ENCODE measurements at regions not wholly inside any gene's neighbourhood (a gene's known extent, or its start where the extent isn't known, plus 50 kb on each side); places are given as distances from the start of the nearest gene placed in this dataset.

- H3K4me2 ChIP-seq (ENCODE audit: insufficient read depth, low read length, poor library complexity, severe bottlenecking) = no peak overlapping the region
- H3K9ac ChIP-seq (ENCODE audit: low read depth, low read length, poor library complexity) = no peak overlapping the region
- H3K27me3 ChIP-seq (ENCODE audit: control insufficient read depth in 3 of 3, insufficient read depth in 3 of 3, low read depth in 1 of 3, low read length in 3 of 3) = no peaks in the 10 kb centered on the region
- peaks cover 0 to 2% of the 10 kb centered on the region in 2 donors for H3K4me1 ChIP-seq (ENCODE audit: control insufficient read depth in 2 of 2, insufficient read depth in 1 of 2, low read depth in 1 of 2, low read length in 2 of 2)
- H3K36me3 ChIP-seq (replicated peaks in 1 of 2; ENCODE audit: control insufficient read depth in 2 of 2, insufficient read depth in 2 of 2, low read length in 2 of 2) = no peaks in the 10 kb centered on the region
- H2AK5ac ChIP-seq (ENCODE audit: low read depth, low read length) = no peak overlapping the region
- no peak overlapping the region for H3K27ac ChIP-seq (replicated peaks; ENCODE audit: low read length)
- DNase-seq (ENCODE audit: low spot score) = no peak
- H2AFZ ChIP-seq (ENCODE audit: low read length) = no peak overlapping the region
- no peak overlapping the region for H2BK15ac ChIP-seq (ENCODE audit: low read length)
- H2BK5ac ChIP-seq (ENCODE audit: low read length) = no peak overlapping the region
- no peak overlapping the region for H2BK12ac ChIP-seq (ENCODE audit: low read length)
- H3K14ac ChIP-seq (ENCODE audit: low read length) = no peak overlapping the region
- no CpG with 5 or more reads among the region's 1 CpG for WGBS, 2 donors (ENCODE audit: extremely low coverage in 2 of 2, insufficient read length in 2 of 2, insufficient replicate concordance in 1 of 2)
- no peak overlapping the region for H3K4me3 ChIP-seq (ENCODE audit: low read length in 2 of 2)
- no peak overlapping the region for H3K4ac ChIP-seq (ENCODE audit: low read length)
- no peaks in the 10 kb centered on the region for H3K79me1 ChIP-seq (ENCODE audit: low read depth, low read length)
- no peak overlapping the region for H4K91ac ChIP-seq (ENCODE audit: low read depth, low read length, poor library complexity)
- H2BK120ac ChIP-seq (ENCODE audit: low read depth, low read length) = no peak overlapping the region
- H3K9me3 ChIP-seq (replicated peaks in 1 of 2; ENCODE audit: control insufficient read depth in 2 of 2, insufficient read depth in 1 of 2, low read depth in 1 of 2, low read length in 2 of 2) = no peaks in the 10 kb centered on the region
- H3K18ac ChIP-seq (ENCODE audit: low read length) = no peak overlapping the region
- H3K23ac ChIP-seq (ENCODE audit: low read depth, low read length, poor library complexity) = no peak overlapping the region
- no peak overlapping the region for H4K8ac ChIP-seq (ENCODE audit: low read depth, low read length)
These were observed 257.5 kb upstream of the REG3G start for GRCh38 chr2:78768016-78768415.

GRCh38 chr2:78775291-78775690 lies 250.2 kb upstream of the REG3G start:
- Histone ChIP-seq H3K9ac (ENCODE audit: low read depth, low read length, poor library complexity) (no peak overlapping the region), H3K4me3 (ENCODE audit: low read length in 2 of 2) (no peak overlapping the region), H3K4me2 (ENCODE audit: insufficient read depth, low read length, poor library complexity, severe bottlenecking) (no peak overlapping the region), H2AK5ac (ENCODE audit: low read depth, low read length) (no peak overlapping the region), H3K9me3 (replicated peaks in 1 of 2; ENCODE audit: control insufficient read depth in 2 of 2, insufficient read depth in 1 of 2, low read depth in 1 of 2, low read length in 2 of 2) (peaks cover 0 to 2% of the 10 kb centered on the region in 2 donors), H3K36me3 (replicated peaks in 1 of 2; ENCODE audit: control insufficient read depth in 2 of 2, insufficient read depth in 2 of 2, low read length in 2 of 2) (no peaks in the 10 kb centered on the region), H2BK15ac (ENCODE audit: low read length) (no peak overlapping the region), H2BK12ac (ENCODE audit: low read length) (no peak overlapping the region), H3K23ac (ENCODE audit: low read depth, low read length, poor library complexity) (no peak overlapping the region), H3K4me1 (ENCODE audit: control insufficient read depth in 2 of 2, insufficient read depth in 1 of 2, low read depth in 1 of 2, low read length in 2 of 2) (no peaks in the 10 kb centered on the region), H3K14ac (ENCODE audit: low read length) (no peak overlapping the region), H3K27ac (replicated peaks; ENCODE audit: low read length) (no peak overlapping the region), H3K27me3 (ENCODE audit: control insufficient read depth in 3 of 3, insufficient read depth in 3 of 3, low read depth in 1 of 3, low read length in 3 of 3) (no peaks in the 10 kb centered on the region), H3K4ac (ENCODE audit: low read length) (no peak overlapping the region), H3K79me1 (ENCODE audit: low read depth, low read length) (no peaks in the 10 kb centered on the region), H2BK5ac (ENCODE audit: low read length) (no peak overlapping the region), H3K18ac (ENCODE audit: low read length) (no peak overlapping the region), H4K8ac (ENCODE audit: low read depth, low read length) (no peak overlapping the region), H2BK120ac (ENCODE audit: low read depth, low read length) (no peak overlapping the region), H2AFZ (ENCODE audit: low read length) (no peak overlapping the region), H4K91ac (ENCODE audit: low read depth, low read length, poor library complexity) (no peak overlapping the region)
- DNase-seq (ENCODE audit: low spot score) = no peak
- no CpG with 5 or more reads among the region's 4 CpGs for WGBS, 2 donors (ENCODE audit: extremely low coverage in 2 of 2, insufficient read length in 2 of 2, insufficient replicate concordance in 1 of 2)

- Histone ChIP-seq H2BK12ac (ENCODE audit: low read length) (no peak overlapping the region), H3K36me3 (replicated peaks in 1 of 2; ENCODE audit: control insufficient read depth in 2 of 2, insufficient read depth in 2 of 2, low read length in 2 of 2) (no peaks in the 10 kb centered on the region), H2BK120ac (ENCODE audit: low read depth, low read length) (no peak overlapping the region), H3K18ac (ENCODE audit: low read length) (no peak overlapping the region), H3K23ac (ENCODE audit: low read depth, low read length, poor library complexity) (no peak overlapping the region), H3K14ac (ENCODE audit: low read length) (no peak overlapping the region), H3K9me3 (replicated peaks in 1 of 2; ENCODE audit: control insufficient read depth in 2 of 2, insufficient read depth in 1 of 2, low read depth in 1 of 2, low read length in 2 of 2) (peaks cover 0 to 2% of the 10 kb centered on the region in 2 donors), H2BK5ac (ENCODE audit: low read length) (no peak overlapping the region), H2BK15ac (ENCODE audit: low read length) (no peak overlapping the region), H4K91ac (ENCODE audit: low read depth, low read length, poor library complexity) (no peak overlapping the region), H3K9ac (ENCODE audit: low read depth, low read length, poor library complexity) (no peak overlapping the region), H3K27ac (replicated peaks; ENCODE audit: low read length) (no peak overlapping the region), H3K4me3 (ENCODE audit: low read length in 2 of 2) (no peak overlapping the region), H3K79me1 (ENCODE audit: low read depth, low read length) (no peaks in the 10 kb centered on the region), H3K27me3 (ENCODE audit: control insufficient read depth in 3 of 3, insufficient read depth in 3 of 3, low read depth in 1 of 3, low read length in 3 of 3) (no peaks in the 10 kb centered on the region), H3K4me2 (ENCODE audit: insufficient read depth, low read length, poor library complexity, severe bottlenecking) (no peak overlapping the region), H2AFZ (ENCODE audit: low read length) (no peak overlapping the region), H3K4ac (ENCODE audit: low read length) (no peak overlapping the region), H4K8ac (ENCODE audit: low read depth, low read length) (no peak overlapping the region), H3K4me1 (ENCODE audit: control insufficient read depth in 2 of 2, insufficient read depth in 1 of 2, low read depth in 1 of 2, low read length in 2 of 2) (no peaks in the 10 kb centered on the region), H2AK5ac (ENCODE audit: low read depth, low read length) (no peak overlapping the region)
- WGBS, 2 donors (ENCODE audit: extremely low coverage in 2 of 2, insufficient read length in 2 of 2, insufficient replicate concordance in 1 of 2) = no CpG with 5 or more reads among the region's 69 CpGs
- no peak for DNase-seq (ENCODE audit: low spot score)
These were observed 246.6 kb upstream of the REG3G start for GRCh38 chr2:78778756-78779510.

- Histone ChIP-seq H3K79me1 (ENCODE audit: low read depth, low read length) (no peaks in the 10 kb centered on the region), H3K4ac (ENCODE audit: low read length) (no peak overlapping the region), H2AK5ac (ENCODE audit: low read depth, low read length) (no peak overlapping the region), H3K4me1 (ENCODE audit: control insufficient read depth in 2 of 2, insufficient read depth in 1 of 2, low read depth in 1 of 2, low read length in 2 of 2) (no peaks in the 10 kb centered on the region), H3K23ac (ENCODE audit: low read depth, low read length, poor library complexity) (no peak overlapping the region), H4K8ac (ENCODE audit: low read depth, low read length) (no peak overlapping the region), H2BK12ac (ENCODE audit: low read length) (no peak overlapping the region), H3K9me3 (replicated peaks in 1 of 2; ENCODE audit: control insufficient read depth in 2 of 2, insufficient read depth in 1 of 2, low read depth in 1 of 2, low read length in 2 of 2) (peaks cover 0 to 2% of the 10 kb centered on the region in 2 donors), H2BK120ac (ENCODE audit: low read depth, low read length) (no peak overlapping the region), H3K14ac (ENCODE audit: low read length) (no peak overlapping the region), H3K9ac (ENCODE audit: low read depth, low read length, poor library complexity) (no peak overlapping the region), H4K91ac (ENCODE audit: low read depth, low read length, poor library complexity) (no peak overlapping the region), H3K36me3 (replicated peaks in 1 of 2; ENCODE audit: control insufficient read depth in 2 of 2, insufficient read depth in 2 of 2, low read length in 2 of 2) (no peaks in the 10 kb centered on the region), H3K27ac (replicated peaks; ENCODE audit: low read length) (no peak overlapping the region), H3K18ac (ENCODE audit: low read length) (no peak overlapping the region), H3K4me3 (ENCODE audit: low read length in 2 of 2) (no peak overlapping the region), H2AFZ (ENCODE audit: low read length) (no peak overlapping the region), H3K27me3 (ENCODE audit: control insufficient read depth in 3 of 3, insufficient read depth in 3 of 3, low read depth in 1 of 3, low read length in 3 of 3) (no peaks in the 10 kb centered on the region), H2BK15ac (ENCODE audit: low read length) (no peak overlapping the region), H2BK5ac (ENCODE audit: low read length) (no peak overlapping the region), H3K4me2 (ENCODE audit: insufficient read depth, low read length, poor library complexity, severe bottlenecking) (no peak overlapping the region)
- no peak for DNase-seq (ENCODE audit: low spot score)
- no CpG with 5 or more reads among the region's 12 CpGs for WGBS, 2 donors (ENCODE audit: extremely low coverage in 2 of 2, insufficient read length in 2 of 2, insufficient replicate concordance in 1 of 2)
These were observed 245.7 kb upstream of the REG3G start for GRCh38 chr2:78779761-78780160.
